ENCODE measurements at regions not wholly inside any gene's neighbourhood (a gene's known extent, or its start where the extent isn't known, plus 50 kb on each side); places are given as distances from the start of the nearest gene placed in this dataset.

DNA sequence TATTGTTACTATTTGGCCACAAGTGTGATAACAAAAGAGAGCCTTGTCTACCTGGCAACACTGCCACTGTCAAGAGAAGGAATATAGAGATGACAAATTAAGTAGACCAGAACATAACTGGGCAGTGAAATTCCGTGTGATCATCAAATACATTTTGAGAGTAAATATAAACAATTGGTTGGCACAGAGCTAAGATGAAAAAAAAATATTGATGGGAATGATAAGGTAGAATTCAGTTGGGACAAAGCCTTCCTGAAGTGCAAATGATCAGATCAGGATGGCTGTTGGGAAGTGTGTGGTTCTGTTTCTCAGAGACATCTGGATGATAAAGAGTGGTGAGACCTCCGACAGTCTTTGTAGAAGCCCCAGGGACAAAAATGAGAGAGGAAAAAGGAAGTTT, 205.5 kb upstream of the CAMK1G start:
- Histone ChIP-seq H3K27me3 (ENCODE audit: control insufficient read depth, insufficient read depth, low read length) (no peaks in the 10 kb centered on the region), H3K27ac (ENCODE audit: low read length) (no peak overlapping the region), H3K36me3 (ENCODE audit: control insufficient read depth, low read depth, low read length) (no peaks in the 10 kb centered on the region), H3K9me3 (ENCODE audit: control insufficient read depth, low read depth, low read length) (no peaks in the 10 kb centered on the region), H3K9ac (ENCODE audit: low read length) (no peak overlapping the region), H3K4me1 (ENCODE audit: control insufficient read depth, low read depth, low read length) (peaks cover 19% of the 10 kb centered on the region), H3K4me3 (ENCODE audit: low read length) (no peak overlapping the region)

DNA sequence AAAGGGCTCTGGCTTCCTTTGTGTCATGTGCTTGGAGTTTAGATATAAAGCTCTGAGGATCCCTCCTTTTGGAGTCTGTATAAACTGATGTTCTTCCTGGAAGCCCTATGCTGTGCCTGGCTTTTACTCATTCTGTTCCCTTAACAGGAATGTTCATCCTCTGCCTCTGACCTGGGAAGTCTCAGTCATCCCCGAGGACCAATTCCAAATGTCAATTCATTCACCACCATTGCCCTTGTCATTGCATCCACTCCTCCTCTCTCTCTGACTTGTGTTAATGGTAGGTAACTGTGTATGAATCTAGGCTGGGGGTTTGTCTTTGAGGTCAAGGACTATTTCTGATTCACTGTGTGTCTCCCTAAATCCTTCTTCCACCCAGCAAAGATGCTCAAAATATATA, 204.2 kb upstream of the CAMK1G start:
- Histone ChIP-seq H3K36me3 (ENCODE audit: control insufficient read depth, low read depth, low read length) (no peaks in the 10 kb centered on the region), H3K9ac (ENCODE audit: low read length) (no peak overlapping the region), H3K9me3 (ENCODE audit: control insufficient read depth, low read depth, low read length) (no peaks in the 10 kb centered on the region), H3K4me3 (ENCODE audit: low read length) (no peak overlapping the region), H3K27me3 (ENCODE audit: control insufficient read depth, insufficient read depth, low read length) (no peaks in the 10 kb centered on the region), H3K27ac (ENCODE audit: low read length) (no peak overlapping the region), H3K4me1 (ENCODE audit: control insufficient read depth, low read depth, low read length) (peaks cover 30% of the 10 kb centered on the region)

DNA sequence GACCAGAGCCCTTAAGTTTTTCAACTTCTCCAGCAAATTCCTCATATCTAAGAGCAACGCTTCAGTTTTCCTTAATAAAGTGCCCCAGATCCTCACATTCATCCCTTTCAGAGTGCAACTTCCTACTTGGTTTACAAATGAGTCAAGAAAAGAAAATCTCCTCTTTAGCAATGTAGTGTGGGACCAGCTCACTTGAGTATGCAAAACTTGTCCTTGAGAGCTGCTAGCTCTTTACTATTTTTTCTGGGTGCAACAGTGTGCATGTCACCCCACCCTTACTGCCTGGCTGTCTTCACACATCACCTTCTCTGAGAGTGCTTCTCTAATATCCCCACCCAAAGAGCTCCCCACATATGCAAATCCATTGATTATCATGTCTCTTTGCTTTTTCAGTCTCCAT, 203.1 kb upstream of the CAMK1G start:
- no peak overlapping the region for H3K9ac ChIP-seq (ENCODE audit: low read length)
- no peak overlapping the region for H3K4me3 ChIP-seq (ENCODE audit: low read length)
- H3K27me3 ChIP-seq (ENCODE audit: control insufficient read depth, insufficient read depth, low read length) = no peaks in the 10 kb centered on the region
- H3K36me3 ChIP-seq (ENCODE audit: control insufficient read depth, low read depth, low read length) = no peaks in the 10 kb centered on the region
- no peak overlapping the region for H3K27ac ChIP-seq (ENCODE audit: low read length)
- H3K4me1 ChIP-seq (ENCODE audit: control insufficient read depth, low read depth, low read length) = peaks cover 31% of the 10 kb centered on the region
- no peaks in the 10 kb centered on the region for H3K9me3 ChIP-seq (ENCODE audit: control insufficient read depth, low read depth, low read length)

DNA sequence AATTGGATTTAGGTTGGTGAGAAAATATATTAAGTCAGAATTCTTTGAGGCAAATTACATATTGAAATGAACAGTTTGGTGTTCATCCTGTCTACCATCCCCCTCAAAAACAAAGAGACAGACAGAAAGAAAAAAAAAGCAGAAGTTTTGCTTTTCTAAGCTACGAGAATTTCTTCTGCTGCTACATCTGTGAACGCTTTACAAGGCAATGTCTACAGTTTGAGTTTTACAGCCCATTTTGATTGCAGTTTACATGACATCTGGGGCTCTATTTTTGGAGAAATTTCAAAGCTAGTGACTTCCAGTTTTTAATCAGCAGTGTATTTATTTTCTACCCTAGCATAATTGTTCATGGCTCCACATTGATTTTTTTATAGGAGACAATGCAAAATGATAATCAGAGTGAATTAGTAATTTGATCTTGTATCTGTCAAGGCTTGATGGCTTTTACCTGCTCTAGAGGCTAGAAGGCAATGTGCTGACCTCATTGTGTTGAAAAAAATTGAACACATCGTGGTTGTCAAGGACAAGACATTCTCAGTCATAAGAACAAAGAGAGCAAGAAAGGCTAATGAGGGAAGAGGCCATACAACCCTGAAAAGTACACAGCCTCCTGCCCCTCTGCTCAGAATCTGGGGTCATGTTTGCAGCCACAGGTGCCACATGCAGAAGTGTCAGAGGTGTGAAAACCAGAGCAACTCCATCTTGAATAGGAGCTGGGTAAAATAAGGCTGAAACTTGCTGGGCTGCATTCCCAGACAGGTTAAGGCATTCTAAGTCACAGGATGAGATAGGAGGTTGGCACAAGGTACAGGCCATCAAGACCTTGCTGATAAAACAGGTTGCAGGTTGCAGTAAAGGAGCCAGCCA, 201.0 kb upstream of the CAMK1G start:
- peaks cover 25% of the 10 kb centered on the region for H3K4me1 ChIP-seq (ENCODE audit: control insufficient read depth, low read depth, low read length)
- H3K27me3 ChIP-seq (ENCODE audit: control insufficient read depth, insufficient read depth, low read length) = no peaks in the 10 kb centered on the region
- H3K9me3 ChIP-seq (ENCODE audit: control insufficient read depth, low read depth, low read length) = no peaks in the 10 kb centered on the region
- H3K4me3 ChIP-seq (ENCODE audit: low read length) = no peak overlapping the region
- no peaks in the 10 kb centered on the region for H3K36me3 ChIP-seq (ENCODE audit: control insufficient read depth, low read depth, low read length)
- H3K9ac ChIP-seq (ENCODE audit: low read length) = no peak overlapping the region
- no peak overlapping the region for H3K27ac ChIP-seq (ENCODE audit: low read length)

DNA sequence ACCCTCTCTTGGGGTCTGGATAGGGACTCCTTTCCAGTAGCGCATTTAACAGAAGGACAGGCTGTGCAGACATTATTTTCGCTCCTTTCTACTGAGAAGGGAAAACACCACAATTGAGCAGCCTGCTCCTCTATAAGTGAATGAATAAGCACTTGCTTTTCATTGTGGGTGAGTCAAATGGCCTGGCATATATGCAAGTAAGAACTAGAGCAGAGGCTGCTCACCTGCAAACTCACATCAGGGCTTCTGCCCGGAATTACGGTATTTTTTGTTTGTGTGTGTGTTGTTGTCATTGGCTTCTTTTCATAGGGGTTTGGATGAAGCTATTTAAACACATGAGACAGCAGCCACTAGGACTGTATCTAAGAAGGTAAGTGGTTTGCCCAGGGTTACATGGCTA, 200.1 kb upstream of the CAMK1G start:
- no peaks in the 10 kb centered on the region for H3K9me3 ChIP-seq (ENCODE audit: control insufficient read depth, low read depth, low read length)
- no peaks in the 10 kb centered on the region for H3K27me3 ChIP-seq (ENCODE audit: control insufficient read depth, insufficient read depth, low read length)
- H3K9ac ChIP-seq (ENCODE audit: low read length) = no peak overlapping the region
- H3K27ac ChIP-seq (ENCODE audit: low read length) = no peak overlapping the region
- H3K4me3 ChIP-seq (ENCODE audit: low read length) = no peak overlapping the region
- H3K4me1 ChIP-seq (ENCODE audit: control insufficient read depth, low read depth, low read length) = peaks cover 25% of the 10 kb centered on the region
- no peaks in the 10 kb centered on the region for H3K36me3 ChIP-seq (ENCODE audit: control insufficient read depth, low read depth, low read length)

DNA sequence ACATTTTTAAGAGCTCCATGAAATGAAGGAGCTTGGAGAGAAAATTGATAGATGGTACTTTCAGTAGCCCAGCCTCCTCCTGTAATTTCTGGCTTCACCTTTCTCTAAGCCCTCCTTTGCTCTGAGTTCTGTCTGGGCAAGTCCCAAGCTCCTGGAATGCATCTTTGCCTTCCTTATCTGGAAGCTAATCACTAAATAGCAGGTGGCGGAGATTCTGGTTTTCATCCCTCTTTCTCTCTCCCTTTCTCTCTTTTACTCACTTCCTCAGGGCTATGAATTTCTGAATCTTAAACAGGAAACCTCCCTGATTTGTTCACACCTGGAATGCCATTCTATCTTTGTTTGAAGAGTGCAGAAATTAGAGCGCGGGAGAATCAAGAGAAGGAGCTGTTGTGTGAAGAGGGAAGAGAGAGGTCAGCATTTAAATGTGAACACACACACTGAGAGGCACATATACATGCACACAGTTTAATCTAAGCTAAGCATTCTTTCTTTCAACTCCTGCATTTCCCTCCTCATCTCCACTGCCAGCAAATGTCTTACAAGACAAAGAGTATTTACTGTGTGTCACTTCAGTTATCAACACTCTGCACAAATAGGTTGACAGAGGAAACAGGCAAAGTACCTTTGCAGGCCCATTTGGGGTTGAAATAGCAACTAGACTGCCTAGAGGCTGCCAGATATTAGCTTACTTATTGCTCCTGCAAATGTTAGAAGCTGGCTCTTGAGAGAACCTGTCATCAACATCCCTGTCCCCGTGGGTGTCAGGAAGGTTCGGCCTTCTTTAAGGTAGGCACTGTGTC, 199.4 kb upstream of the CAMK1G start:
- Histone ChIP-seq H3K9ac (ENCODE audit: low read length) (no peak overlapping the region), H3K4me1 (ENCODE audit: control insufficient read depth, low read depth, low read length) (peaks cover 25% of the 10 kb centered on the region), H3K27ac (ENCODE audit: low read length) (no peak overlapping the region), H3K9me3 (ENCODE audit: control insufficient read depth, low read depth, low read length) (no peaks in the 10 kb centered on the region), H3K4me3 (ENCODE audit: low read length) (no peak overlapping the region), H3K36me3 (ENCODE audit: control insufficient read depth, low read depth, low read length) (no peaks in the 10 kb centered on the region), H3K27me3 (ENCODE audit: control insufficient read depth, insufficient read depth, low read length) (no peaks in the 10 kb centered on the region)

DNA sequence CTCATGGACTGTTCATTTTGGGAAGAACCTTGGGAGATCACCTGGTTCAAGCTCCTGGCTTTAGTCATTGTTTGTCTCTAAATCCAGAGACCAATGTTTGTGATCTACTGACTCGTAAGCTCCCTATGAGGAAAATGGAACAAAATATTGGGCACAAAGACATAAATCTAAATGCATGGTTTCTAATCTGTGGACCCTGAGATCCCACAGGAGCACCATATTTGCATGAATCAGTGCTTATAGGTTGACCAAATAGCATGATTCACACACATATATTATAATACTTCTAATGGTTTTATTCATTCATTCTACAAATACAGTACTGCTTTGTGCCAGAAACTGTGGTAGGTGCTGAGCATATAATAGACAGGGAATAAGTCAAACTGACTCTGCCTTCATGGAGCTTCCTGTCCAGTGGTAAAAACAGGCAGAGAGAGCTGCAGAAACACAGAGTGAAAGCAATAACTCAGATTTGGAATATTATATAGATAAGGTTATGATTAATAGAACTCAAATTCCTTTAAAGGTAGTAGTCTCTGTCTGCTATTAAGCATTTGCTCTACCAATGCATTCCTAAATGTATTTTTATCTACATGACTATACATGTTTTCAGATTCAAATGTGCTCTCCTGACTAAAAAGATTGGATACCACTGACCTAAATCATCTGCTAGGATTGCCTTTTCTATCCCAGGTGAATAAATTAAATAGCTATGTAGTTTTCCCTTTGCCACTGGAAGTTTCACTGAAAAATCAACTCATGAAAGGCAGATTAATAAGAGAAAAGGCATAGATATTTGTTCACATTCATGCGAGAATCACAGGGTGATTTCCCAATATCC, 198.6 kb upstream of the CAMK1G start:
- Histone ChIP-seq H3K9me3 (ENCODE audit: control insufficient read depth, low read depth, low read length) (no peaks in the 10 kb centered on the region), H3K4me3 (ENCODE audit: low read length) (no peak overlapping the region), H3K27me3 (ENCODE audit: control insufficient read depth, insufficient read depth, low read length) (no peaks in the 10 kb centered on the region), H3K36me3 (ENCODE audit: control insufficient read depth, low read depth, low read length) (no peaks in the 10 kb centered on the region), H3K4me1 (ENCODE audit: control insufficient read depth, low read depth, low read length) (peaks cover 25% of the 10 kb centered on the region), H3K27ac (ENCODE audit: low read length) (no peak overlapping the region), H3K9ac (ENCODE audit: low read length) (no peak overlapping the region)

DNA sequence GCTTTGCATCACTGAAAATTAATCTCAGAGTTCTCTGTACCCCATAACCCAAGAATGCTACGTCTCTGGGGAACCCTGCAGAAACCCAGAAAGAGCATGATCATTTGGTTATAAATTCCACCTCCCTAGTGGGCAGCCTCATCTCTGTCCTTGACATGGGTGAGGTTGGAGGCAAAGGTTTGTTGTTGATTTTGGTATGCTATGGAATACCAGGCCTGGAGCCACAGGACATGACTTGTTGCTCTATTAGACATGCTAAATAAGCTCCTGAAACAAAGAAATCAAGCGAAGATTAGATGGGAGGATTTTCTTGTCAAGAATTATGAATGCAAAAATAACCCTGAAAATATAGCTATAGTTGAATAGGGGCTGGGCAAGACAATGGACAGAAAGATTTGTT, 197.4 kb upstream of the CAMK1G start:
- Histone ChIP-seq H3K9ac (ENCODE audit: low read length) (no peak overlapping the region), H3K27me3 (ENCODE audit: control insufficient read depth, insufficient read depth, low read length) (no peaks in the 10 kb centered on the region), H3K4me1 (ENCODE audit: control insufficient read depth, low read depth, low read length) (peaks cover 25% of the 10 kb centered on the region), H3K27ac (ENCODE audit: low read length) (no peak overlapping the region), H3K9me3 (ENCODE audit: control insufficient read depth, low read depth, low read length) (no peaks in the 10 kb centered on the region), H3K36me3 (ENCODE audit: control insufficient read depth, low read depth, low read length) (no peaks in the 10 kb centered on the region), H3K4me3 (ENCODE audit: low read length) (no peak overlapping the region)

DNA sequence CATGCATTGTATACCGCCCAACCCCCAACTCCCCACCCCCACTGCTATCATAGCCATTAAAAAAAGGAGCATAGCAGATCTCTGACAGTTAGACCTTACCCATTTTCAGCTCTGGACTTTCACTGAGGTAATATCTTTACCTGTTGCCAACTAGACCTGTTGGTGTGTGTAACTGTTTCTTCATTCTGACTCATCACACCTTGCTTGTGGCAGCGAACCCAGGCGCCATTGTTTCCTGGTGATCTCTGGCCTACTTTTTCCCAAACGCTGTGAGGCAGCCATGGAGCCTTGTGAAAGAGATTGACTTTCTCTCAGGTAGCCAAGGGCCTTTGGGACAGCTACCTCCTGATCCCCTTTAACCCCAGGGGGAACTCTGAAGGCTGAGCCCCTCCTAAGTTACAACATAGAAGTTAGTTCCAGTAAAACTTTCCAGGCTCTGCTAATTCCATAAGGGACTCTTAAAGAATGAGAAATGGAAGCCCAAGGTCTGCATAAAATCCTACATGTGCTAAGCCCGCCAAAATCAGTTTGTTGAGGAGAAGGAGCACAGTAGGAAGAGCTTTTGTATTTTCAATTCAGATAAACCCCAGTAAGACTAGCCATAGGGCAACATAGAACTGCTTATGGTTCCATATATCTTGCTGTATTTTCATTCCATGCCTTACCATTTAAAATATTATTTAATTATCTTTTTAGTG, 196.1 kb upstream of the CAMK1G start:
- H3K9me3 ChIP-seq (ENCODE audit: control insufficient read depth, low read depth, low read length) = no peaks in the 10 kb centered on the region
- H3K27ac ChIP-seq (ENCODE audit: low read length) = no peak overlapping the region

DNA sequence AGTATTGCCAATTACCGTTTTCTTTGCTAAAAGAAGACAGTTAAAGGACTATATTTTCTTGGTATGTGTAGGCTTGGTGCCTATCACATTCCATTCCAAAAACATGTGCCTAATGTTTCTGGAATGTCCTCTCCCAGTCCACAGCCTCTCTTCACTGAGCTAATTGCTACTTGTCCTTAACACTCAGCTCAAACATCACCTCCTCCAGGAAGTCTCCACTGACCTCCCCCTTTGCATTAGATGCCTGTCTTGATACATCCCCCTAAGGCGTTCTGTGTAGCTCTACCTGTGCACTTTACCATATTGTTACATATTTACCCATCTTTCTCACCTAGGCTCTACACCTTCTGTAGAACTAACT, 195.6 kb upstream of the CAMK1G start:
- no peak overlapping the region for H3K27ac ChIP-seq (ENCODE audit: low read length)

More for the DNA sequence above, 196.1 kb upstream of the CAMK1G start:
- no peak overlapping the region for H3K4me3 ChIP-seq (ENCODE audit: low read length)
- no peak overlapping the region for H3K9ac ChIP-seq (ENCODE audit: low read length)
- H3K27me3 ChIP-seq (ENCODE audit: control insufficient read depth, insufficient read depth, low read length) = no peaks in the 10 kb centered on the region
- H3K4me1 ChIP-seq (ENCODE audit: control insufficient read depth, low read depth, low read length) = peaks cover 22% of the 10 kb centered on the region
- H3K36me3 ChIP-seq (ENCODE audit: control insufficient read depth, low read depth, low read length) = no peaks in the 10 kb centered on the region

DNA sequence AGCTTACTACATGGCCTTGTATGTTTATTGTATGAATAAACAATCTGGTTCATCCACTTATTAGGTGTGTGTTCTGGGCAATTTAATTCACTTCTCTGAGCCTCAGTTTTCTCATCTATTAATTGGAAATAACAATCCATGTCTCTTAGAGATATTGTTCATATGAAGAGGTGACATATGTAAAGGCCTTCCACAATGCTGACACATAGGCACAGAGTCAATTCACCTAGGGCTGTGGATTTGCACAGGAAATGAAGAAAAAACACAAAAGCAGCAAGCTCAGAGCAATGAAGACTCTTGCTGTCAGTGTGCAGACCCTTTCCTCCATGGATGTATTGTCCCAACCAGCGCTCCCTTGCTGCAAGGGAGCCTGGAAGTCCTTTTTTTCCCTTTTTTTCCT, 195.2 kb upstream of the CAMK1G start:
- Histone ChIP-seq H3K27ac (ENCODE audit: low read length) (no peak overlapping the region), H3K4me1 (ENCODE audit: control insufficient read depth, low read depth, low read length) (peaks cover 20% of the 10 kb centered on the region), H3K4me3 (ENCODE audit: low read length) (no peak overlapping the region), H3K27me3 (ENCODE audit: control insufficient read depth, insufficient read depth, low read length) (no peaks in the 10 kb centered on the region), H3K9me3 (ENCODE audit: control insufficient read depth, low read depth, low read length) (no peaks in the 10 kb centered on the region), H3K9ac (ENCODE audit: low read length) (no peak overlapping the region), H3K36me3 (ENCODE audit: control insufficient read depth, low read depth, low read length) (no peaks in the 10 kb centered on the region)

More for the DNA sequence above, 195.6 kb upstream of the CAMK1G start:
- H3K4me3 ChIP-seq (ENCODE audit: low read length) = no peak overlapping the region
- H3K36me3 ChIP-seq (ENCODE audit: control insufficient read depth, low read depth, low read length) = no peaks in the 10 kb centered on the region
- H3K9ac ChIP-seq (ENCODE audit: low read length) = no peak overlapping the region
- H3K4me1 ChIP-seq (ENCODE audit: control insufficient read depth, low read depth, low read length) = peaks cover 22% of the 10 kb centered on the region
- H3K27me3 ChIP-seq (ENCODE audit: control insufficient read depth, insufficient read depth, low read length) = no peaks in the 10 kb centered on the region
- H3K9me3 ChIP-seq (ENCODE audit: control insufficient read depth, low read depth, low read length) = no peaks in the 10 kb centered on the region

Measured in iPS-18a (cell line).